ENCODE measurements at regions not wholly inside any gene's neighbourhood (a gene's known extent, or its start where the extent isn't known, plus 50 kb on each side); places are given as distances from the start of the nearest gene placed in this dataset.
A peak's percentile ranks its signal among the peaks of the same experiment; 100 is the strongest.

DNA sequence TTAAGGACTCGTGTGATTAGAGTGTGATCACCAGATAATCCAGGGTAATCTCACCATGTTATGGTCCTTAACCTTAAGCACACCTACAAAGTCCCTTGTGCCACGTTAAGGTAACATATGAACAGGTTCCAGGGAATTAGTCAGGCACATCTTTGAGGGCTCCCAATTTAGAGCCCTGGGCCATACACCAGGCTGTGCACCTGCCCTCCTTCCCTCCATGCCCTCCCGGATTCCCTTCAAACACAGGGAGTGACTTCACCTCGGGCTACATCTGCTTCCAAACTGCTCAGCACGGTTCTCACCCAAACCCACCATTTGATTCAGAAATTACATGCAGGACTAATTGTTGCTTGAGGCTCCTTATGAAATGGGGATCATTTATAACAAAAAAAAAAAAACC is 93.9 kb upstream of the HABP2 start:
- H3K4me1 ChIP-seq (ENCODE audit: control insufficient read depth, insufficient read depth, low read length) = no peaks in the 10 kb centered on the region
- no peak overlapping the region for H3K4me3 ChIP-seq (ENCODE audit: low read depth, low read length)
- ChIA-PET CTCF (no interaction called here), POLR2A (no interaction called here)
- H3K27ac ChIP-seq (ENCODE audit: extremely low read depth, low read depth, low read length) = no peak overlapping the region
- H3K36me3 ChIP-seq (ENCODE audit: control insufficient read depth in 2 of 2, insufficient read depth in 1 of 2, low read length in 2 of 2) = no peaks in the 10 kb centered on the region
- TF ChIP-seq WT1 (tag by site-specific recombination; IDR thresholded peaks at IDR 0.05) = no peak
- TF ChIP-seq, protein P1, sequence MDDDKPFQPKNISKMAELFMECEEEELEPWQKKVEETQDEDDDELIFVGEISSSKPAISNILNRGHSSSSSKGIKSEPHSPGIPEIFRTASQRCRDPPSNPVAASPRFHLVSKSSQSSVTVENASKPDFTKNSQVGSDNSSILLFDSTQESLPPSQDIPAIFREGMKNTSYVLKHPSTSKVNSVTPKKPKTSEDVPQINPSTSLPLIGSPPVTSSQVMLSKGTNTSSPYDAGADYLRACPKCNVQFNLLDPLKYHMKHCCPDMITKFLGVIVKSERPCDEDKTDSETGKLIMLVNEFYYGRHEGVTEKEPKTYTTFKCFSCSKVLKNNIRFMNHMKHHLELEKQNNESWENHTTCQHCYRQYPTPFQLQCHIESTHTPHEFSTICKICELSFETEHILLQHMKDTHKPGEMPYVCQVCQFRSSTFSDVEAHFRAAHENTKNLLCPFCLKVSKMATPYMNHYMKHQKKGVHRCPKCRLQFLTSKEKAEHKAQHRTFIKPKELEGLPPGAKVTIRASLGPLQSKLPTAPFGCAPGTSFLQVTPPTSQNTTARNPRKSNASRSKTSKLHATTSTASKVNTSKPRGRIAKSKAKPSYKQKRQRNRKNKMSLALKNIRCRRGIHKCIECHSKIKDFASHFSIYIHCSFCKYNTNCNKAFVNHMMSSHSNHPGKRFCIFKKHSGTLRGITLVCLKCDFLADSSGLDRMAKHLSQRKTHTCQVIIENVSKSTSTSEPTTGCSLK (tag by site-specific recombination; IDR thresholded peaks at IDR 0.05) = no peak
- TF ChIP-seq HOXD13 (CRISPR knock-in tag; IDR thresholded peaks at IDR 0.05; ENCODE audit: borderline replicate concordance) = no peak
- no peak for TF ChIP-seq ZBTB21 (tag by site-specific recombination; IDR thresholded peaks at IDR 0.05)
- TF ChIP-seq GFI1B (tag by site-specific recombination; IDR thresholded peaks at IDR 0.05) = no peak
- no peak for TF ChIP-seq ZNF488 (tag by site-specific recombination; IDR thresholded peaks at IDR 0.05)
- TF ChIP-seq GLI2 (tag by site-specific recombination; IDR thresholded peaks at IDR 0.05; ENCODE audit: borderline replicate concordance, low read depth) = no peak
- TF ChIP-seq ZNF596 (tag by site-specific recombination; IDR thresholded peaks at IDR 0.05) = no peak
- TF ChIP-seq, protein P2, sequence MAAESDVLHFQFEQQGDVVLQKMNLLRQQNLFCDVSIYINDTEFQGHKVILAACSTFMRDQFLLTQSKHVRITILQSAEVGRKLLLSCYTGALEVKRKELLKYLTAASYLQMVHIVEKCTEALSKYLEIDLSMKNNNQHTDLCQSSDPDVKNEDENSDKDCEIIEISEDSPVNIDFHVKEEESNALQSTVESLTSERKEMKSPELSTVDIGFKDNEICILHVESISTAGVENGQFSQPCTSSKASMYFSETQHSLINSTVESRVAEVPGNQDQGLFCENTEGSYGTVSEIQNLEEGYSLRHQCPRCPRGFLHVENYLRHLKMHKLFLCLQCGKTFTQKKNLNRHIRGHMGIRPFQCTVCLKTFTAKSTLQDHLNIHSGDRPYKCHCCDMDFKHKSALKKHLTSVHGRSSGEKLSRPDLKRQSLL (tag by site-specific recombination; IDR thresholded peaks at IDR 0.05) = no peak
- TF ChIP-seq ZNF10 (tag by site-specific recombination; IDR thresholded peaks at IDR 0.05) = no peak
- no peak for TF ChIP-seq ZNF416 (tag by site-specific recombination; IDR thresholded peaks at IDR 0.05)
- no peaks in the 10 kb centered on the region for H3K9me3 ChIP-seq (ENCODE audit: control insufficient read depth, insufficient read depth, low read depth, low read length)

- Histone ChIP-seq H3K36me3 (ENCODE audit: control insufficient read depth in 2 of 2, insufficient read depth in 1 of 2, low read length in 2 of 2) (no peaks in the 10 kb centered on the region), H3K27ac (ENCODE audit: extremely low read depth, low read depth, low read length) (no peak overlapping the region), H3K4me3 (ENCODE audit: low read depth, low read length) (no peak overlapping the region), H3K9me3 (ENCODE audit: control insufficient read depth, insufficient read depth, low read depth, low read length) (no peaks in the 10 kb centered on the region), H3K4me1 (ENCODE audit: control insufficient read depth, insufficient read depth, low read length) (no peaks in the 10 kb centered on the region)
- ChIA-PET POLR2A (no interaction called here), CTCF (no interaction called here)
- no peak for TF ChIP-seq ZNF248 (tag by site-specific recombination; IDR thresholded peaks at IDR 0.05)
- TF ChIP-seq ZIC2 (tag by site-specific recombination; IDR thresholded peaks at IDR 0.05) = peak; percentile 58
Measured at GRCh38 chr10:113459626-113460280, 93.1 kb upstream of the HABP2 start.

DNA sequence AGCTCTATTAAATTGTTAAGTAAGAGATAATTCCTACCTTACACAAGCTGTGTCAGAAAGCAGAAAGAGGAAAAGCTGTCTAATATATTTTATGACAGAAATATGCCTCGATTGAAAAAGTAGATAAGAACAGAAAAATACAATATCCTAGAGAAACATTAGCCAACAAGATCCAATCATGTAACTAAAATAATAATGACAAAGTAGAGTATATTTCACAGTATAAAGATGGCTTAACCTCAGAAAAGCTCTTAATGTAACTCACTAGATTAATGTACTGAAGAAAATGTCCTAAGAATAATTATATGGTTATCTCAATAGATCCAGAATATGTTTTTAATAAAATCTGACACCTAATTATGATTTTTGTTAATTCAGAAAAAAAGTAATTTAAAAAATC is 89.8 kb upstream of the HABP2 start:
- Histone ChIP-seq H3K4me1 (ENCODE audit: control insufficient read depth, insufficient read depth, low read length) (no peaks in the 10 kb centered on the region), H3K9me3 (ENCODE audit: control insufficient read depth, insufficient read depth, low read depth, low read length) (no peaks in the 10 kb centered on the region), H3K4me3 (ENCODE audit: low read depth, low read length) (no peak overlapping the region), H3K36me3 (ENCODE audit: control insufficient read depth in 2 of 2, insufficient read depth in 1 of 2, low read length in 2 of 2) (no peaks in the 10 kb centered on the region), H3K27ac (ENCODE audit: extremely low read depth, low read depth, low read length) (no peak overlapping the region)
- TF ChIP-seq, protein P3, sequence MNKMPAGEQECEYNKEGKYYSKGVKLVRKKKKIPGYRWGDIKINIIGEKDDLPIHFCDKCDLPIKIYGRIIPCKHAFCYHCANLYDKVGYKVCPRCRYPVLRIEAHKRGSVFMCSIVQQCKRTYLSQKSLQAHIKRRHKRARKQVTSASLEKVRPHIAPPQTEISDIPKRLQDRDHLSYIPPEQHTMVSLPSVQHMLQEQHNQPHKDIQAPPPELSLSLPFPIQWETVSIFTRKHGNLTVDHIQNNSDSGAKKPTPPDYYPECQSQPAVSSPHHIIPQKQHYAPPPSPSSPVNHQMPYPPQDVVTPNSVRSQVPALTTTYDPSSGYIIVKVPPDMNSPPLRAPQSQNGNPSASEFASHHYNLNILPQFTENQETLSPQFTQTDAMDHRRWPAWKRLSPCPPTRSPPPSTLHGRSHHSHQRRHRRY (tag by site-specific recombination; IDR thresholded peaks at IDR 0.05) = no peak
- TF ChIP-seq ZNF292 (tag by site-specific recombination; IDR thresholded peaks at IDR 0.05; ENCODE audit: borderline replicate concordance, low read depth) (no peak), ZNF530 (tag by site-specific recombination; IDR thresholded peaks at IDR 0.05; ENCODE audit: low read depth) (no peak), ZNF654 (tag by site-specific recombination; IDR thresholded peaks at IDR 0.05; ENCODE audit: low read depth) (no peak), ZNF248 (tag by site-specific recombination; IDR thresholded peaks at IDR 0.05) (no peak), ZNF426 (tag by site-specific recombination; IDR thresholded peaks at IDR 0.05) (no peak), PRDM1 (tag by site-specific recombination; IDR thresholded peaks at IDR 0.05) (no peak), HIC1 (tag by site-specific recombination; IDR thresholded peaks at IDR 0.05) (no peak), KLF16 (tag by site-specific recombination; IDR thresholded peaks at IDR 0.05) (no peak), ZNF223 (tag by site-specific recombination; IDR thresholded peaks at IDR 0.05) (no peak), OVOL3 (tag by site-specific recombination; IDR thresholded peaks at IDR 0.05) (no peak), ZNF335 (tag by site-specific recombination; conservative IDR thresholded peaks at IDR 0.05) (no peak)
- POLR2A ChIA-PET = no interaction called here
- CTCF ChIA-PET = no interaction called here

Data from HEK293 (cell line).